ENCODE measurements at regions not wholly inside any gene's neighbourhood (a gene's known extent, or its start where the extent isn't known, plus 50 kb on each side); places are given as distances from the start of the nearest gene placed in this dataset.

GRCh38 chr9:89873801-89874200, 269.0 kb downstream of the GADD45G start:
- TF ChIP-seq CTCF (IDR thresholded peaks at IDR 0.05) (no peak), POLR2A (IDR thresholded peaks at IDR 0.05) (no peak)
